ENCODE measurements at regions not wholly inside any gene's neighbourhood (a gene's known extent, or its start where the extent isn't known, plus 50 kb on each side); places are given as distances from the start of the nearest gene placed in this dataset.

- Histone ChIP-seq H3K36me3 (ENCODE audit: insufficient read depth, low read length) (no peaks in the 10 kb centered on the region), H3K4me3 (no peak overlapping the region), H3K27ac (no peak overlapping the region), H3K9me3 (ENCODE audit: low read depth, low read length) (no peaks in the 10 kb centered on the region), H3K9ac (ENCODE audit: insufficient read length) (no peak overlapping the region)
- TF ChIP-seq FOXP2 (optimal IDR thresholded peaks at IDR 0.05; ENCODE audit: control extremely low read depth, extremely low read length, insufficient read depth): no peak
- TF ChIP-seq POLR2AphosphoS5 (IDR thresholded peaks at IDR 0.05; ENCODE audit: borderline replicate concordance, low read depth, low read length): no peak
- no peak for TF ChIP-seq EZH2 (IDR thresholded peaks at IDR 0.05)
- no peak for DNase-seq (ENCODE audit: low read depth, low spot score)
Measured at GRCh38 chr12:89951050-89951693, 242.5 kb upstream of the ATP2B1 start.

DNA sequence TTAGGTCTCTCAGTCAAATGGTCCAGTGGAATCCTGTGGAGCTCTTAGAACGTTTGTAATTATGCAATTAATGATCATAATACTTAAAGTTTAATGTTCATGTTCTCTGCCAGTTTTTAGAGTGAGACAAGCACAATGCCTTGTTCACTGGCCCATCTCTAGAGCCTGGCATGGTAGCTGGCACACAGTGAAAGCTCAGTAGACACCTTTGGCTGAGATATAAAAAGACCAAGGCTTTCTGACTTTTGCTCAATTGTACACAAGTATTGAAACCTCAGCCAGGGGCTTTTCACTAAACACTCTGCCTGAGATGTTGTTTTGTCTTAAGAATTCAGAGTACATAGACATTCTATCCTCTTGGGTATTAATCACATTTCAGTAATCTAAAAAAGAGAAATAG is 241.8 kb upstream of the ATP2B1 start:
- H3K9ac ChIP-seq (ENCODE audit: insufficient read length): no peak overlapping the region
- H3K27ac ChIP-seq: no peak overlapping the region
- TF ChIP-seq FOXP2 (optimal IDR thresholded peaks at IDR 0.05; ENCODE audit: control extremely low read depth, extremely low read length, insufficient read depth): no peak
- TF ChIP-seq EZH2 (IDR thresholded peaks at IDR 0.05): no peak
- TF ChIP-seq POLR2AphosphoS5 (IDR thresholded peaks at IDR 0.05; ENCODE audit: borderline replicate concordance, low read depth, low read length): no peak
- DNase-seq (ENCODE audit: low read depth, low spot score): no peak
- no peaks in the 10 kb centered on the region for H3K36me3 ChIP-seq (ENCODE audit: insufficient read depth, low read length)
- no peaks in the 10 kb centered on the region for H3K9me3 ChIP-seq (ENCODE audit: low read depth, low read length)
- no peak overlapping the region for H3K4me3 ChIP-seq

DNA sequence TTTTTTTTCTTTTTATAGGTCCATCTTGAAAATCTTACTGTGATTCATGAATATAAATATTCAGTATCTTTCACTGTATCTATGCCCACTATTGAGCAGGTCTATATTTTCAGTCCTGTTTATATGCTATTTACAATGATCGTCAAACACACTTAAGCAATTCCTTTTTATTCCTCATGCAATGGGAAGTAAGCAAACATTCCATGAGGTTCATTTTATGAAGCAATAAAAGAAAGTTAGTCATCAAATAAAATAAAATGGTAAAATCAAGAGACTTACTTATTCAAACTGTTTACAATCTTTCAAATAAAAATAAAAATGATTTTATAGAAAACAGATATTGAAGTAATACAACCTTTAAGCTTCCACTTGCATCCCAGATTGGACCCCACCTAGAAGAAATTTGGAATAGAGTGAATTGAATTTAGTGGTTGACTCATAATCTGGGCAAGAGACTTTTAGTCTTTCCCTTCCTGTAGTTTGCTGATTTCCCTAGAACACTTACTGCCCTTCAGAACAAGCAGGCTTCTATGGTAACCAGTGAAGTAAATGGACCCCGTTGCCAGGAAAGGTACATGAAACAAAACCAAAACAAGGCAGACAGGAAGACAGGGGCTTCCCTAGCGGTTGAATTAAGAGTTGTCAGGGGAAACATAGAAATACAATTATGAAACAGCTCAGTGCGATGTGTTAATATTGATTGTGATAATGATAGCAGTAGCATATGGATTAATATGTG is 241.0 kb upstream of the ATP2B1 start:
- TF ChIP-seq POLR2AphosphoS5 (IDR thresholded peaks at IDR 0.05; ENCODE audit: borderline replicate concordance, low read depth, low read length) (no peak), FOXP2 (optimal IDR thresholded peaks at IDR 0.05; ENCODE audit: control extremely low read depth, extremely low read length, insufficient read depth) (no peak), EZH2 (IDR thresholded peaks at IDR 0.05) (no peak)
- H3K9ac ChIP-seq (ENCODE audit: insufficient read length): no peak overlapping the region
- peak overlapping the region; percentile 93 for H3K27ac ChIP-seq
- no peaks in the 10 kb centered on the region for H3K9me3 ChIP-seq (ENCODE audit: low read depth, low read length)
- DNase-seq (ENCODE audit: low read depth, low spot score): no peak
- no peaks in the 10 kb centered on the region for H3K36me3 ChIP-seq (ENCODE audit: insufficient read depth, low read length)
- H3K4me3 ChIP-seq: no peak overlapping the region

- peak overlapping the region; percentile 70 for H3K4me3 ChIP-seq
- peak overlapping the region; percentile 29 for H3K9ac ChIP-seq (ENCODE audit: insufficient read length)
- no peaks in the 10 kb centered on the region for H3K36me3 ChIP-seq (ENCODE audit: insufficient read depth, low read length)
- H3K9me3 ChIP-seq (ENCODE audit: low read depth, low read length): no peaks in the 10 kb centered on the region
- no peak for DNase-seq (ENCODE audit: low read depth, low spot score)
- H3K27ac ChIP-seq: peak overlapping the region; percentile 93
- TF ChIP-seq POLR2AphosphoS5 (IDR thresholded peaks at IDR 0.05; ENCODE audit: borderline replicate concordance, low read depth, low read length) (no peak), EZH2 (IDR thresholded peaks at IDR 0.05) (no peak), FOXP2 (optimal IDR thresholded peaks at IDR 0.05; ENCODE audit: control extremely low read depth, extremely low read length, insufficient read depth) (no peak)
Measured at GRCh38 chr12:89948271-89949175, 239.9 kb upstream of the ATP2B1 start.

GRCh38 chr12:89947437-89948270 is 239.0 kb upstream of the ATP2B1 start:
- Histone ChIP-seq H3K27ac (peak overlapping the region; percentile 93), H3K4me3 (peak overlapping the region; percentile 70), H3K36me3 (ENCODE audit: insufficient read depth, low read length) (no peaks in the 10 kb centered on the region), H3K9ac (ENCODE audit: insufficient read length) (peak overlapping the region; percentile 37), H3K9me3 (ENCODE audit: low read depth, low read length) (no peaks in the 10 kb centered on the region)
- peak; percentile 75 for DNase-seq (ENCODE audit: low read depth, low spot score)
- 0 out of 2 replicates have a peak, but pooled peaks have one; percentile 33 for TF ChIP-seq POLR2AphosphoS5 (IDR thresholded peaks at IDR 0.05; ENCODE audit: borderline replicate concordance, low read depth, low read length)
- no peak for TF ChIP-seq EZH2 (IDR thresholded peaks at IDR 0.05)
- TF ChIP-seq FOXP2 (optimal IDR thresholded peaks at IDR 0.05; ENCODE audit: control extremely low read depth, extremely low read length, insufficient read depth): peak; percentile 51

DNA sequence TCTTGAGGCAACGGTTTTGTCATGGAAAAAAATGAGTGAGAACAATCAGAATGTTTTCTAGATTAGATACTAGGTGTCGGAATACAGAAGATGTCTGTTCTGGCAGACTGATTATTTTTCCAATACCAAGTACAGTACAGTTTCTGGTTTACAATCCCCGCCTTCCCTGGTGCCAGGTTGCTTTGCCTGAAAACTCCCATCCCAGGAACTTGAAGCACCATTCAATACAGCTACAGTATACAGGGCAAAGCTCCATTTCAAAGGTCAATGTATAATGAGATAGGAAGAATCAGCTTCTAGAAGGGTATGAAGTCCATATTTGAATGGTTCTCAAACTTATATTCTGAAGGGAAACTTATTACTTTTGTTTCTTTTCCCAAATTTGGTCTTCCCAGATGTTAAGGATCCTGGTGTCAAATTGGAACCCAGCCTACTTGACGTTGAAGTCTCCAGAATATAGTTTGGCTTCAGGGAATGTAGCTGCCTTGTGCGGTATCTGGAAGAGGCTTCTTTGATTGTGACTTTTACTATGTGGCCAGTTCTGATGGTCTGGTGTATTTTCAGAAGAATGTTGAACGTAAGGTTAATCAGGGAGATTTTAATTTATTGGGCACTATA is 238.0 kb upstream of the ATP2B1 start:
- no peaks in the 10 kb centered on the region for H3K9me3 ChIP-seq (ENCODE audit: low read depth, low read length)
- DNase-seq (ENCODE audit: low read depth, low spot score): no peak
- no peak overlapping the region for H3K4me3 ChIP-seq
- no peaks in the 10 kb centered on the region for H3K36me3 ChIP-seq (ENCODE audit: insufficient read depth, low read length)
- TF ChIP-seq EZH2 (IDR thresholded peaks at IDR 0.05): no peak
- no peak for TF ChIP-seq FOXP2 (optimal IDR thresholded peaks at IDR 0.05; ENCODE audit: control extremely low read depth, extremely low read length, insufficient read depth)
- H3K9ac ChIP-seq (ENCODE audit: insufficient read length): no peak overlapping the region
- peak overlapping the region; percentile 93; the same call in 1 of the 2 replicates for H3K27ac ChIP-seq

DNA sequence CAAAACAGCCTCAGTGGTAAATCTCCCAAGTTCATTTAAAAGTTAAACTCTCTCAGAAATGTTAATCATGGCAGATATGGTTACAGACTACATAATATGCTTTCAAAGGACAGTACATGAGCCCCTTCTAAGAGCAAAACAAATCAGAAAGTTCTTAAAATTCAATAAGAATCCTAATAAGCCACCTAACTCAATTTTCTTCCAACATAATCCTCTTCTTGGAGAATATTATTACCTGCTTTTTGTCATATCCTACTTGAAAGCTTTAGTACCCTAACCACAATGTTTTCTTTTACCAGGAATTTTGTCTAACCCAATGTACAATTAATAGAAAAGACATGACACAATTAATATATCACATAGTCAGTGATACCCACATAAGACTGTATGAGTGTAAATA is 236.5 kb upstream of the ATP2B1 start:
- no peak for DNase-seq (ENCODE audit: low read depth, low spot score)
- Histone ChIP-seq H3K9ac (ENCODE audit: insufficient read length) (no peak overlapping the region), H3K4me3 (no peak overlapping the region), H3K27ac (no peak overlapping the region), H3K36me3 (ENCODE audit: insufficient read depth, low read length) (no peaks in the 10 kb centered on the region), H3K9me3 (ENCODE audit: low read depth, low read length) (no peaks in the 10 kb centered on the region)
- TF ChIP-seq EZH2 (IDR thresholded peaks at IDR 0.05) (no peak), FOXP2 (optimal IDR thresholded peaks at IDR 0.05; ENCODE audit: control extremely low read depth, extremely low read length, insufficient read depth) (no peak)
